GM12892 (cell line): ENCODE measurements at regions not wholly inside any gene's neighbourhood (a gene's known extent, or its start where the extent isn't known, plus 50 kb on each side); places are given as distances from the start of the nearest gene placed in this dataset.
A peak's percentile ranks its signal among the peaks of the same experiment; 100 is the strongest.

Source experiments
- DNase-seq: peaks from one replicate; pipeline ENCODE4 v3.0.0; 2011; ENCODE audit not compliant: insufficient read length
- FAIRE-seq: peaks from 2 replicates; lab custom pipeline; 2011; peaks lifted over from hg19 to GRCh38; lab: Jason Lieb, UNC
- POLR2A ChIP-seq: IDR thresholded peaks from 2 replicates; pipeline ENCODE4 v1.6.1; 2011; ENCODE audit warnings: low read depth, low read length, control low read depth
- POLR2AphosphoS5 ChIP-seq: IDR thresholded peaks from 2 replicates; pipeline ENCODE4 v1.6.1; 2011; ENCODE audit warnings: low read depth, low read length, control low read depth
- TAF1 ChIP-seq: IDR thresholded peaks from 2 replicates; pipeline ENCODE4 v1.6.1; 2011; ENCODE audit warnings: low read depth, mild to moderate bottlenecking, control low read depth, low read length, borderline replicate concordance

DNA sequence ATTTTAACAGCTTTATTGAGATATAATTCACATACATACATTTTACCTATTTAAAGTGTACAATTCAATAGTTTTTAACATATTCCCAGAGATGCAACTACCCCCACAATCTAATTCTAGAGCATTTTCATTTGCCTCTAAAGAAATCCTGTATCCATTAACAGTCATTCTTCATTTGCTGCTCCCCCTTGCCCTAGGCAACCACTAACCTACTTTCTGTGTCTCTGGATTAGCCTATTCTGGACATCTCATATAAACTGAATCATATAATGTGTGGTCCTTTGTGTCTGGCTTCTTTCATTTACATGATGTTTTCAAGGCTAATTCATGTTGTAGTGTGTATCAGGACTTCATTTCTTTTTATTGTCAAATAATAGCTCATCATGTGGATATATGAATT, 105.1 kb upstream of the GRPR start:
- FAIRE-seq (no peak), DNase-seq (no peak)
- no peak for TF ChIP-seq POLR2A
- TF ChIP-seq POLR2AphosphoS5 = no peak
- TF ChIP-seq TAF1 = no peak

DNA sequence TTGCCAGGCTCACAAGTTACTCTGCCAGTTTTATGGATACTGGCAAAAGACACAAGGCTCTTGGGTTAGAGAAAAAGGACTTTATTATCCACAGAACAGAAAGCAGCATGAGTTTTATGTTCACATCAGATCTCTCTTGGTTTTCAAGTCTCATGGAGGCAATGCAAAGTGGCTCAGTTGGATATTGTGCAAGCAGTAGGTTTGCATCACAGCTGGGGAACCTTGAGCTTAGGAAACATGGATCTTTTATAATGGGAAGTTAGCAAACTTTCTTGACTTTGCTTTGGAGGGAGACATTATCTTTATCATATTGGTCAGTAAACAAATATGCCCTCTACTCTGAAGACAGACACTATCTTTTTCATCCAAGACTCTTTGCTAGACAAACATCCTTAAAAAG, 109.2 kb upstream of the GRPR start:
- DNase-seq = no peak
- no peak for TF ChIP-seq POLR2A
- no peak for TF ChIP-seq POLR2AphosphoS5
- TF ChIP-seq TAF1 = no peak

DNA sequence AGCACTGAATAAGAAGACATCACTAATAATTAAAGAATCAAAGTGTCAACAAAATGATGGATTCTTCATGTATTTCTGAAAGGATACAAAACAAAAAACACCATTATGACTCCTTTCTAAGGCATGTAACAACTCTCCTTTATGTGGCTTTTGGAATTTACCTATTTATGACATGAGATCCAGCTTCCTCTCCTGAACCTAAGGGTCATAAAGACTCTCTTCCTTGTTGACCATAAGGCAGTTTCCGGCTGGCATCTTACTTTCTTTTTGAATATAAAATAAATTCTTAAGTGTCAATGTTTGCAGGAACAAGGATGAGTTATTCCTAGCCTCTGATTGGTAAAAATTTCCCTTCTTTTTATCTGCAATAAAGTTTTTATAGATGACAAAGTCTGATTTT, 111.1 kb upstream of the GRPR start:
- no peak for FAIRE-seq

More for the DNA sequence above, 109.2 kb upstream of the GRPR start:
- peak; percentile 30 for FAIRE-seq

DNA sequence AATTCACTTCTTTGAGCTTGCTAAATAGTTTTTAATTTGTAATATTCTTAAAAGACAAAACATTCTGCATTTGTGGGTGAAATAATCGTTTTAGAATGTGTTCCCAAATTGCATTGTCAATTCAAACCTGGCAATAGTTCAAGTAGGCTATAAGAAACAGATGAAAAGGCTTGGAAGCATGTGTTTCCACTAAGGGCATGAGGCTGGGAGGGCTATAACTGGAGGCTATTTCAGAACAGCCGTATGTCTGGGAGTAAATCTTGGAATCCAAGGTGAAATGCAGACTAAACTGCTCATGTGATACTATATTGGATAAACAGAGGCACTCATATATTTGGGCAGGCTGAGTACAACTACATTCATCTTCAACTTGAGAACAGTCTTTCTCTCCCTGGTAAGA, 117.4 kb upstream of the GRPR start:
- no peak for TF ChIP-seq POLR2A
- no peak for TF ChIP-seq TAF1
- no peak for TF ChIP-seq POLR2AphosphoS5
- FAIRE-seq (peak; percentile 40), DNase-seq (no peak)

More for the DNA sequence above, 111.1 kb upstream of the GRPR start:
- no peak for DNase-seq
- TF ChIP-seq POLR2A (no peak), TAF1 (no peak), POLR2AphosphoS5 (no peak)

DNA sequence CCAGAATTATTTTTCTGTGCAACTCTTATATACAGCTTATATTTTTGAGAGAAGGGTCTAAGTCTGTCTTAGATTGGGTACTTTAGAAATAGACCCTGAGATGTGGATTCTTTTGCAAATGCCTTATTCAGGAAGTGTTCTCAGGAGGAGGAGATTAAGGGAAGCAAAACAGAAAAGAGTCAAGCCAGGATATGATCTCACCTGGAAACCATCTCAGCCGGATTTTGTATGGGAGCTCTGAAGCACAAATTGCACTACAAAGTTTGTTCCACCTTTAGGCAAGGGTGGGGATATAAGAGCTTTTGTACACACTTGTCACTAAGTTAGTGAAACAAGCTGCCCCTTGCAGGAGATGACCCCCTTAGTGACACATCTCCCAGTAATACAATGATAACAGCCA, 121.2 kb upstream of the GRPR start:
- FAIRE-seq = no peak
- no peak for DNase-seq
- TF ChIP-seq POLR2AphosphoS5 (no peak), TAF1 (no peak), POLR2A (no peak)

DNA sequence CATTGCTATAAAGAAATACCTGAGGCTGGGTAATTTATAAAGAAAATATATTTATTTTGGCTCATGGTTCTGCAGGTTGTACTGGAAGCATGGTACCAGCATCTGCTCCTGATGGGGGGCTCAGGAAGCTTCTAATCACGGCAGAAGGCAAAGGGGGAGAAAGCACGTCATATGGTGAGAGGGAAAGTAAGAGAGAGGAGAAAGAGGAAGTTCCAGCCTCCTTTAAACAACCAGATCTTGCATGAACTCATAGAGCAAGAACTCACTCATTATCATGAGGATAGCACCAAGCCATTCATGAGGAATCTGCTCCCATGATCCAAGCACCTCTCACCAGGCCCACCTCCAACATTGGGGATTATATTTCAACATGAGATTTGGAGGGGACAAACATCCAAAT, 125.0 kb upstream of the GRPR start:
- TF ChIP-seq POLR2AphosphoS5 (no peak), POLR2A (no peak), TAF1 (no peak)
- no peak for DNase-seq
- FAIRE-seq = peak; percentile 70

DNA sequence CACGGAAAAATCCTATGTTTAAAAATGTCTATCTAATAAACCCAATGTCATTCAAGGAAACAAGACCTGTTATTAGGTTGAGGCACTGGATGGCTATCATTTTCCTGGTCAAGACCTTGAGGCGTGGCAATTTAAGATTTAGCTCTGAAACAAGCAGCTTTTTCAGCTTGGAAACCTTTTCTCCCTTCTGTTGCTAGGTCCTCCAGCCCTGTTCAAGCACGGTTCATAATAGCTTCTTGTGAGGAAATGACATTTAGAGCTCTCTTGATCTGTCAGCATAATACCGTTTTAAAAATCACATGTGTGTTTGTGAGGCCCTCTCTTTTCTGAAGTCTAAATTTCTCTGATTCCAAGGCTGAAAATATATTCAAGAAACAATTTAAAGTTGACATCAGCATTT, 133.6 kb upstream of the GRPR start:
- TF ChIP-seq TAF1 (no peak), POLR2AphosphoS5 (no peak), POLR2A (no peak)
- FAIRE-seq (no peak), DNase-seq (no peak)

DNA sequence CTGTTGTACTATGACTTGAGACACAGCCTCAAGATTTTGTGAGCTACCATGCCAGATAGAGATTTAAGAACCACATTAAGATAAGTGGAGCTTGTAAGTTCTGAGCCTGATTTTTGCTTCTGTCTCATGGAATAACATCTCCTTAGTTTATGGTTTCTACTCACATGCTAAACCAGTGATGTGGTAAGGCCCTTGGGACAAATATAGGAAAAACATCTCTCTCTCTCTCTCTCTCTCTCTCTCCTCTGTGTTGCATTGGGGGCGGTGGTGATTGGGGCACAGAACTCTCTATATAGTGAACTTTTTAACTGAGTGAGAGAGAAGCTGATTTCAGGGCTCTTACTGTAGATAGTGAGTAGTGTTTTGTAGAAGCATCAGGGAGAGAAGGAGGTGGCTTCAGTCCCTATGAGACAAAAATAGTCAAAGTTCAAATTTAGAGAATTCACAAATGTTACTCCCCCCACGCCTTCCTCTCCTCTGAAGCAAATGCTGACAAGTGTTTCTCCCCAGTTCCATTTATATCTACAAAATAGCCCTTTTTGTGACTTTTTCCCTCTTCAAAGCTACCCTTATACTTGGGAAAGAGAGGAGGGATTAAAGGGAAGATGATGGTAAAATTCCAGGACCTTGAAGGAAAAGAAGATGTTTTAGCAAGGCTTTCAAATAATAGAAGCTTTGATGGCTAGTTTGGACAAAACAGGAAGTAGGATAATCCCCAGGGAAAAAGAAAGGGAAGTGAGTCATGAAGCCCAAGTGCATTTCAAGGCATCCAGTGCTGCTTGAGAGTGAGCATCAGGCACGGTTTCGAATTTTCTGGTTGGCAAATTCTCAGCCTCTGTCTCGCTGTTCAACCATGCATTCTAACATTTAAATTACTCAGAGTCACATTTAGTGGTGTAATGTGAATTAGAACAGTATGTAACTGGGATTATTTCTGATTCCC, 134.3 kb upstream of the AP1S2 start:
- FAIRE-seq = peak; percentile 92
- TF ChIP-seq TAF1 (no peak), POLR2AphosphoS5 (no peak), POLR2A (no peak)

DNA sequence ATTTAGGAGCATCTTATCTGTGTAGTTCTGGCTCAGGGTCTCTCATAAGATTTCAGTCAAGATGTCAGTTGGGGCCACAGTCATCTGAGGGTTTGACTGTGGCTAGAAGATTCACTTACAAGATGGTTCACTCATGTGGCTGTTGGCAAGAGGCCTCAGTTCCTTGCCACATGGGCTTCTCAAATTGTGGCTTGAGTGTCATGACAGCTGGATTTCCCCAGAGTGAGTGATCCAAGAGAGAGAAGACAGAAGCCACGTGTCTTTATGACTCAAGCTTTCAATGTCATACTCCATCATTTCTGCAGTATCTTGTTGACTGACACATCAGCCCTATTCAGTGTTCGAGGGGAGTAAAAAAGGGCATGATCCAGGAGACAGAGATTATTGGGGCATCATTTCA, 131.3 kb upstream of the AP1S2 start:
- TF ChIP-seq TAF1 (no peak), POLR2A (no peak), POLR2AphosphoS5 (no peak)
- DNase-seq (no peak), FAIRE-seq (peak; percentile 88)

More for the DNA sequence above, 134.3 kb upstream of the AP1S2 start:
- DNase-seq = no peak

DNA sequence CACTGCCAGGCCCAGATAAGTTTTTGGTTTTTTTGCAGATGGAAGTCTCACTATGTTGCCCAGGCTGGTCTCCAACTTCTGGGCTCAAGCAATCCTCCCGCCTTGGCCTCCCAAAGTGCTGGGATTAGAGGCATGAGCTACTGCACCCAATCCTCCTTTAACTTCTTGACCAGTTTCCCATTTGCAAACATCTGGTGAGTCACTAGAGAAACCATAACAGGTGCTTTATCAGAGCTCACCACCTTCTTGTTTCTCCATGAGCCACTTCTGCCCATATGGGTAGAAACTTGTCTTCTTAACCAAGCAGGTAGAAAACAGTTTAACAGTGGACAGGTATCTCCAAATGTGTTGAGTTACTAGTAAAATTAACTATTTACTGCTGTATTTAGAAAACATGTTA, 128.4 kb upstream of the AP1S2 start:
- DNase-seq (no peak), FAIRE-seq (no peak)
- TF ChIP-seq POLR2A (no peak), TAF1 (no peak), POLR2AphosphoS5 (no peak)

DNA sequence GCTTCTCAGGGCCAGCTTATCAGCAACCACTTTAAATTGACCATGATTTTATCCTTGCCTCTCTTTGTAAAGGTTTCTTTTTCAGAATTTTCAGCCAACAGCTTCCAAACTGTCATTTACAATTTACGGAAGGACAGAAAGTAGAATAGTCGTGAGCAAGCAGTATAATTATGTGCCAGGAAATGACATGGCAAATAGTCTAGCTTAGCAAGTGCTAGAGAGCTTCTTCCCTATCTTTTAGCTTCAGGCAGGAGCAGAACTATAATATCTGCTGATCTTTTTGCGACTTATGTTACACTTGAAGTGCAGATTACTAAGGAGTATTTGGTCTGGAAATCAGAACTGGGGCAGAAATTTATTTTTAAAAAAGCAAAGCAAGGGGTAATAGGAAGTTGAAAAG, 123.0 kb upstream of the AP1S2 start:
- DNase-seq = no peak
- FAIRE-seq = no peak

DNA sequence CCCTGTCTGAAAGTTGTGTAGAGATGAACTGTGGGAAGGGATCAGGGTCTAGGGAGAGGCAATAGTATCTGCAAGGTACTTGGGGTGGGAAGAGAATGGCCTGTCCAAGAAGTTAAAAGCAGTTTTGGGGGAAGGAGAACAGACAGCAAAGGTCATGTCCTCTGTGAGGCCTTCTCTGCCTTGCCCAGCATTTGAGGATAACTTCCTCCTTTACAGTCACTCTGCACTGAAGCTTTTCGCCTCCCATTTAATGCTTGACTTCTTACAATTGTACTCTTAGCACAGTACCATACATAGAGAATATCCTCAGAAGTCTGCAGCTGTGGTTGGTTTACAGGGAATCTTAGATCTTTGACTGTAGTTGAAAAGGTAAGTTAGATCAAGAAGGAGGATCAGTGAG, 121.8 kb upstream of the AP1S2 start:
- FAIRE-seq (peak; percentile 76), DNase-seq (no peak)
- no peak for TF ChIP-seq TAF1
- no peak for TF ChIP-seq POLR2A
- no peak for TF ChIP-seq POLR2AphosphoS5

More for the DNA sequence above, 123.0 kb upstream of the AP1S2 start:
- TF ChIP-seq POLR2AphosphoS5 = no peak
- TF ChIP-seq POLR2A = no peak
- no peak for TF ChIP-seq TAF1
